Nephron (organoid): ENCODE measurements at regions not wholly inside any gene's neighbourhood (a gene's known extent, or its start where the extent isn't known, plus 50 kb on each side); places are given as distances from the start of the nearest gene placed in this dataset.

ENCODE experiments used
- H3K27ac Mint-ChIP-seq, 3 experiments: 2 replicates each; pipeline ENCODE4 v1.8.0; 2020; ENCODE audit warnings: mixed read lengths in 3 of 3, mild to moderate bottlenecking in 2 of 3, moderate library complexity in 1 of 3
- H3K27me3 Mint-ChIP-seq: 2 replicates; pipeline ENCODE4 v1.8.0; 2021; ENCODE audit warnings: low read depth, mild to moderate bottlenecking, moderate library complexity, mixed read lengths
- H3K36me3 Mint-ChIP-seq: 2 replicates; pipeline ENCODE4 v1.8.0; 2020; ENCODE audit warnings: low read depth, mixed read lengths
- H3K4me1 Mint-ChIP-seq: 2 replicates; pipeline ENCODE4 v1.8.0; 2020; ENCODE audit warnings: mixed read lengths
- H3K4me3 Mint-ChIP-seq, 3 experiments: 2 replicates each; pipeline ENCODE4 v1.8.0; 2020; ENCODE audit warnings: mild to moderate bottlenecking in 3 of 3, mixed read lengths in 3 of 3, moderate library complexity in 2 of 3
- H3K9me3 Mint-ChIP-seq: 2 replicates; pipeline ENCODE4 v1.8.0; 2020; ENCODE audit warnings: mixed read lengths
- CTCF ChIP-seq, 3 experiments: fragments of 200-600 bp; sonication (generic); IDR thresholded peaks; one replicate each; pipeline ENCODE4 v1.5.0; 2021; ENCODE audit warnings: antibody characterized with exemption in 3 of 3; ENCODE audit not compliant: unreplicated experiment in 3 of 3

DNA sequence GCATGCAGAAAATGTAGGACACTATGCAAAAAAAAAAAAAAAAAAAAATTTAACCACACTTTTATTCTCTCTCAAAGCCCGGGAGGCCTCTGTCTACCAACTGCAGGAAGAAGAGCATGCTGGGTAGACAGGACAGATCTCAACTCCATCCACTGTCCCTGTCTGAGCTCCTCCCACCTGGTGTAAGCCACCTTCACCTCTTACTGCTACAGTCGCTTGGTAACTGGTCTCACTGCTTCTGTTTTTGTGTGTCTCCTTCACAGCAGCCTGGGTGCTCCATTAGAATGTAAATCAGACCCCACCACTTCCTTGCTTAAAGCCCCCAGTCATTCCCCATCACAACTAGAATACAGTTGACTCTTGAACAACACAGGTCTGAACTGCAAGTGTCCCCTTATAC is 115.1 kb upstream of the PROK2 start:
- no peak for TF ChIP-seq CTCF (IDR thresholded peaks at IDR 0.05; ENCODE audit: unreplicated experiment in 3 of 3)
- peaks cover 9% of the 10 kb centered on the region for H3K27me3 Mint-ChIP-seq
- H3K36me3 Mint-ChIP-seq, result no peaks in the 10 kb centered on the region
- no peak overlapping the region for H3K27ac Mint-ChIP-seq
- H3K9me3 Mint-ChIP-seq, result no peaks in the 10 kb centered on the region
- no peak overlapping the region for H3K4me3 Mint-ChIP-seq
- H3K4me1 Mint-ChIP-seq, result peaks cover 11% of the 10 kb centered on the region

GRCh38 chr3:71896751-71897150 is 111.8 kb upstream of the PROK2 start:
- no peak overlapping the region for H3K4me3 Mint-ChIP-seq
- H3K27me3 Mint-ChIP-seq, result peaks cover 16% of the 10 kb centered on the region
- no peak for TF ChIP-seq CTCF (IDR thresholded peaks at IDR 0.05; ENCODE audit: unreplicated experiment in 3 of 3)
- no peaks in the 10 kb centered on the region for H3K9me3 Mint-ChIP-seq
- H3K36me3 Mint-ChIP-seq, result no peaks in the 10 kb centered on the region
- no peaks in the 10 kb centered on the region for H3K4me1 Mint-ChIP-seq
- no peak overlapping the region for H3K27ac Mint-ChIP-seq

GRCh38 chr3:71893702-71894479 is 108.9 kb upstream of the PROK2 start:
- Mint-ChIP-seq H3K9me3 (no peaks in the 10 kb centered on the region), H3K4me1 (no peaks in the 10 kb centered on the region), H3K4me3 (no peak overlapping the region), H3K27me3 (peaks cover 20% of the 10 kb centered on the region), H3K36me3 (no peaks in the 10 kb centered on the region), H3K27ac (no peak overlapping the region)
- TF ChIP-seq CTCF (IDR thresholded peaks at IDR 0.05; ENCODE audit: unreplicated experiment in 3 of 3), result no peak

- Mint-ChIP-seq H3K27ac (no peak overlapping the region), H3K27me3 (peaks cover 19% of the 10 kb centered on the region), H3K4me1 (peaks cover 5% of the 10 kb centered on the region), H3K36me3 (no peaks in the 10 kb centered on the region), H3K9me3 (no peaks in the 10 kb centered on the region), H3K4me3 (no peak overlapping the region)
- TF ChIP-seq CTCF (IDR thresholded peaks at IDR 0.05; ENCODE audit: unreplicated experiment in 3 of 3), result no peak
Observed at GRCh38 chr3:71893122-71893521, 108.2 kb upstream of the PROK2 start.

DNA sequence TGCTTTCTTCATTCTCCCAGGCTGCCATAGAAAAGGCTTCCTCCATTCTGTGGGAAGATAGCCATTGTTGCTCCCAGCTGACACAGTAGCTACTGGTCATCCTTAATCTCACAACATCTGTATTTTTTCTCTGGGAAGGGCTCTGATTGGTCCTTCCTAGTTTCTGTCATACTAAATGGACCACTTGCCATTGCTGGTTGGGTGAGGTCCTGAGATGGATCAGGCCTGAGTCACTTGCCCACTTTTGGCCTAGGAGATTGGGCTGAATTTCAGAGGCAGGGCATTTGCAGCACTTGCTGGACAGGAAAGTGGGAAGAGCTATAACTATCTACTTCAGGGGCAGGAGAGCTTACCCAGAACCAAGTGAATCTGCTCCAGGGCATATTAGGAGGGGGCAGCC is 106.5 kb upstream of the PROK2 start:
- Mint-ChIP-seq H3K36me3 (no peaks in the 10 kb centered on the region), H3K4me1 (peaks cover 7% of the 10 kb centered on the region), H3K27me3 (peaks cover 16% of the 10 kb centered on the region), H3K4me3 (no peak overlapping the region), H3K27ac (no peak overlapping the region), H3K9me3 (peaks cover 2% of the 10 kb centered on the region)
- no peak for TF ChIP-seq CTCF (IDR thresholded peaks at IDR 0.05; ENCODE audit: unreplicated experiment in 3 of 3)

GRCh38 chr3:71890356-71890931 is 105.5 kb upstream of the PROK2 start:
- Mint-ChIP-seq H3K36me3 (no peaks in the 10 kb centered on the region), H3K4me3 (no peak overlapping the region), H3K4me1 (peaks cover 7% of the 10 kb centered on the region), H3K27me3 (peaks cover 11% of the 10 kb centered on the region), H3K27ac (no peak overlapping the region), H3K9me3 (peaks cover 2% of the 10 kb centered on the region)
- no peak for TF ChIP-seq CTCF (IDR thresholded peaks at IDR 0.05; ENCODE audit: unreplicated experiment in 3 of 3)
